Progenitor cell of endocrine pancreas (in vitro differentiated cells): ENCODE measurements at regions not wholly inside any gene's neighbourhood (a gene's known extent, or its start where the extent isn't known, plus 50 kb on each side); places are given as distances from the start of the nearest gene placed in this dataset.

Experiments
- DNase-seq: peaks from one replicate; pipeline ENCODE4 v3.0.0; 2021; ENCODE audit warnings: low spot score; ENCODE audit not compliant: unreplicated experiment
- H3K27ac Mint-ChIP-seq: 2 replicates; pipeline ENCODE4 v1.8.0; 2021; ENCODE audit warnings: mild to moderate bottlenecking, moderate library complexity, mixed read lengths
- H3K27me3 Mint-ChIP-seq: 2 replicates; pipeline ENCODE4 v1.8.0; 2021; ENCODE audit warnings: mixed read lengths
- H3K36me3 Mint-ChIP-seq: 2 replicates; pipeline ENCODE4 v1.8.0; 2022; ENCODE audit warnings: mixed read lengths; ENCODE audit not compliant: insufficient read depth
- H3K4me1 Mint-ChIP-seq: 2 replicates; pipeline ENCODE4 v1.8.0; 2021; ENCODE audit warnings: low read depth, mixed read lengths
- H3K4me3 Mint-ChIP-seq: 2 replicates; pipeline ENCODE4 v1.8.0; 2021; ENCODE audit warnings: low read depth, mild to moderate bottlenecking, moderate library complexity, mixed read lengths
- H3K9me3 Mint-ChIP-seq: 2 replicates; pipeline ENCODE4 v1.8.0; 2021; ENCODE audit warnings: low read depth, mixed read lengths
- CTCF ChIP-seq: fragments of 200-600 bp; sonication (generic); IDR thresholded peaks from one replicate; pipeline ENCODE4 v1.5.0; 2021; ENCODE audit warnings: antibody characterized with exemption, mild to moderate bottlenecking; ENCODE audit not compliant: unreplicated experiment

GRCh38 chr4:149065753-149066152, 623.5 kb upstream of the NR3C2 start:
- DNase-seq: no peak
- peaks cover 19% of the 10 kb centered on the region for H3K9me3 Mint-ChIP-seq
- no peaks in the 10 kb centered on the region for H3K27me3 Mint-ChIP-seq

GRCh38 chr4:149062997-149063396, 620.8 kb upstream of the NR3C2 start:
- no peak for TF ChIP-seq CTCF
- DNase-seq: no peak
- no peaks in the 10 kb centered on the region for H3K27me3 Mint-ChIP-seq
- H3K4me3 Mint-ChIP-seq: no peak overlapping the region
- peaks cover 8% of the 10 kb centered on the region for H3K4me1 Mint-ChIP-seq
- H3K9me3 Mint-ChIP-seq: peaks cover 13% of the 10 kb centered on the region
- H3K36me3 Mint-ChIP-seq: no peaks in the 10 kb centered on the region
- H3K27ac Mint-ChIP-seq: no peak overlapping the region

More at GRCh38 chr4:149065753-149066152, 623.5 kb upstream of the NR3C2 start:
- H3K4me3 Mint-ChIP-seq: no peak overlapping the region
- peaks cover 1% of the 10 kb centered on the region for H3K4me1 Mint-ChIP-seq
- H3K36me3 Mint-ChIP-seq: no peaks in the 10 kb centered on the region
- no peak overlapping the region for H3K27ac Mint-ChIP-seq
- TF ChIP-seq CTCF: no peak

GRCh38 chr4:149057594-149057993, 615.4 kb upstream of the NR3C2 start:
- H3K27ac Mint-ChIP-seq: no peak overlapping the region
- TF ChIP-seq CTCF: no peak
- DNase-seq: no peak
- H3K9me3 Mint-ChIP-seq: no peaks in the 10 kb centered on the region
- H3K4me3 Mint-ChIP-seq: no peak overlapping the region
- H3K27me3 Mint-ChIP-seq: no peaks in the 10 kb centered on the region
- H3K36me3 Mint-ChIP-seq: no peaks in the 10 kb centered on the region
- H3K4me1 Mint-ChIP-seq: peaks cover 10% of the 10 kb centered on the region

GRCh38 chr4:149056615-149057014, 614.4 kb upstream of the NR3C2 start:
- no peak for TF ChIP-seq CTCF
- Mint-ChIP-seq H3K27ac (no peak overlapping the region), H3K9me3 (no peaks in the 10 kb centered on the region), H3K27me3 (no peaks in the 10 kb centered on the region), H3K4me3 (no peak overlapping the region), H3K4me1 (peaks cover 9% of the 10 kb centered on the region), H3K36me3 (no peaks in the 10 kb centered on the region)
- DNase-seq: no peak

- Mint-ChIP-seq H3K9me3 (no peaks in the 10 kb centered on the region), H3K4me1 (peaks cover 8% of the 10 kb centered on the region), H3K4me3 (no peak overlapping the region), H3K27ac (no peak overlapping the region), H3K36me3 (no peaks in the 10 kb centered on the region), H3K27me3 (no peaks in the 10 kb centered on the region)
- DNase-seq: no peak
- no peak for TF ChIP-seq CTCF
Measured at GRCh38 chr4:149055624-149056023, 613.4 kb upstream of the NR3C2 start.
